22Rv1 (cell line): ENCODE measurements at regions not wholly inside any gene's neighbourhood (a gene's known extent, or its start where the extent isn't known, plus 50 kb on each side); places are given as distances from the start of the nearest gene placed in this dataset.

Experiments used
- CTCF ChIP-seq: fragments of 450-650 bp; IDR thresholded peaks from 2 replicates; pipeline ENCODE4 v1.5.1; 2017; ENCODE audit warnings: mild to moderate bottlenecking
- ZFX ChIP-seq: fragments of 450-650 bp; IDR thresholded peaks from 2 replicates; pipeline ENCODE4 v1.6.1; 2017; ENCODE audit warnings: antibody characterized with exemption, borderline replicate concordance

DNA sequence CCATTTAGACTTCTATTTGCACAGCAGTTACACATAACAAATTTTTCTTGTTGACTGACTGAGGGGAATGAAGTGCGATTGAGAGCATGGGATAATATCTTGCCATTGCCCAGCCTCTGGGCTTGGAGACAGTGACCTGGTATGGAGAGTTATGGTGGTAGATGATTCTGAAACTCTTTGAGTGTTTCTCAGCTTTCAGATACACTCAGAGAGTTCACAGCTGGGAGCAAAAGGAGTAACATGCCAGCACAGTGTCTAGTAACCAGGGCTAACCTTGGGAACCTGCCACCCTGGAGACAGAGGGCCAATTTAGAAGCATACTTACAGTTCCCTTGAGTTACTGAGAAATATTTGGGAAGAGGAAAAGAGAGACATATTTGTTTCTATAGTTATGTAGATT, 1099.3 kb upstream of the CELF4 start:
- TF ChIP-seq CTCF (no peak), ZFX (no peak)
